Right kidney (tissue), 1 donor: ENCODE measurements at regions not wholly inside any gene's neighbourhood (a gene's known extent, or its start where the extent isn't known, plus 50 kb on each side); places are given as distances from the start of the nearest gene placed in this dataset.
"Not testable (repeated sequence)": the region's sequence is repeated elsewhere in the genome, so short reads cannot be mapped to it uniquely, and the experiment has no call there.

ENCODE experiments used
- DNase-seq: peaks from one replicate; pipeline ENCODE4 v3.0.0-alpha.2; 2016

DNA sequence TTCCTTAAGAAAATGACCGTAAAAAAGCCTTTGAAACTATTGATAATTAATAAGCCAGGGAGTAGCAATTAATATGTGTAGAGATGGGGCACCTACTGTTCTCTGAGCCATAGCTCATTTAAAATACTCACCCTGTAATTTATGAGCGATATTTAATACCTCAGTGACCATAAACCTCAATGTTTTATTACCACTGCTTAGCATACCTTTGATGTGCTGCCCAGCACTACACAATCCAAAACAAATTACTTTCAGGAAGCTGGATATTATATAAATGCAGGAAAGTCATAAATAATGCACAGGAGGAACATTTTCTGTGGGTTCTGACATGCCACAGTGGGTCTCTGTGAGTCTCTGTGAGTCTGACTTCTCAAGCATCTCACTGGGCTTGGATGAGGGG, 166.1 kb upstream of the RPL34 start:
- no peak for DNase-seq

DNA sequence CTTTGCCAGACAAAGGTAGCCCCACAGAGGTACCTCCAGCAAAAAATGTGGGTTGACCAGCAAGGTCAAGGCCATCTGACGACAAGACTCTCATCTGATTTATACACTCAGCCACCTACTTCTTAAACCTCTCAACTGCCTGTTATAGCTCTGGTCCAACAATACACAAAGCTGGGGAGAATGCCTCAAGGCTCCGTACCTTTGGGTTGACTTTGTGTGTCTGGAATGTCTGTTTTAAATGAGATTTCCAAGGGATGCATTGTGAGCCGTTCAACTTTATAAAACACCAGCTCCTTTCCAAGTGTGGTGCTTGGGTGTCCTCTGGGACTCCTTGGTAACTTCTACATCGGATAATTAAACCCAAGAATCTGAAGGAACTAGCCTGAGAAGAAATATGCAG, 167.0 kb upstream of the RPL34 start:
- no peak for DNase-seq

DNA sequence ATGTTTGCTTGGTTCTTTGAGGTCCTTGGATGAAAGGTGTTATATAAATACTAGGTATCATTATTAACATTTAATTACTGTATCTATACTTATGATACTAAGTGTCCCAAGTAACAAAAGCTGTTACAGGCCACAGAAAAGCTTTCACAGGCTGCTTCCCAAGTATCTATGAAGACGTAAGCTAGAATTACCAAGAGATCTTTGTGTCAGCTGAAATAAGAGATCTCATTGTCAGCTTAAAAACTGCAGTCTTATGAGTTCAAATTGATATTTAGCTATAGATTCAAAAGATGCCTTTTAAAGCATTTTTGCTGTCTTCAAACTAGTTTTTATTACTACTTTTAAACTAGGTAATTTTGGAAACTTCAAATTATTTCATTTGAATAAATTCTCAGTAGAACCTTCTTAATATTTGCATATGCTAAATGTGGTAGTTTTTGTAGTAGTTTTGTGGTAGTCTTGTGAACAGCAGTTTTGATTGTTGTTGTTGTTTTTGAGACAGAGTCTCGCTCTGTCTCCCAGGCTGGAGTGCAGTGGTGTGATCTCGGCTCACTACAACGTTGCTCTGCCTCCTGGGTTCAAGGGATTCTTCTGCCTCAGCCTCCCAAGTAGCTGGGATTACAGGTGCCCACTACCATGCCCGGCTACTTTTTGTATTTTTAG, 170.0 kb upstream of the RPL34 start:
- no peak for DNase-seq

DNA sequence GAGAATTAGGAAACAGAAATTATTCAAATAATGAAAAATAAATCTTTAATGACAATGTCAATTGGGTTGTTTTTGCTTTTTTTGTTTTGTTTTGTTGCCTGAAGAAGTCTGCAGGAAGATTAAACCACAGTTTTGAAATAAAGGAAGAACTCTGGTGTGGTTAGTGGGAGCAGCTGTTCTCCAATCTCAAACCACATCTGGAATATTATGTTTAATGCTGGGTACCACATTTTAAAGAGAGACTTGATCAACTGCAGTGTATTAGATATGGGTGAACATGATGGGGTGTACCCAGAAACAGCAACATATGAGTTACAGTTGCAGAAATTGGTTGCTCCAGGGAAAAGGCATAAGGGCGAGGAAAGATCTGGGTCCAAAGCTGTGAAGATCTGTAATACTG, 171.2 kb upstream of the RPL34 start:
- DNase-seq, result no peak

GRCh38 chr4:108446556-108446955, 173.8 kb upstream of the RPL34 start:
- no peak for DNase-seq

GRCh38 chr4:108445716-108446115, 174.7 kb upstream of the RPL34 start:
- DNase-seq, result no peak

DNA sequence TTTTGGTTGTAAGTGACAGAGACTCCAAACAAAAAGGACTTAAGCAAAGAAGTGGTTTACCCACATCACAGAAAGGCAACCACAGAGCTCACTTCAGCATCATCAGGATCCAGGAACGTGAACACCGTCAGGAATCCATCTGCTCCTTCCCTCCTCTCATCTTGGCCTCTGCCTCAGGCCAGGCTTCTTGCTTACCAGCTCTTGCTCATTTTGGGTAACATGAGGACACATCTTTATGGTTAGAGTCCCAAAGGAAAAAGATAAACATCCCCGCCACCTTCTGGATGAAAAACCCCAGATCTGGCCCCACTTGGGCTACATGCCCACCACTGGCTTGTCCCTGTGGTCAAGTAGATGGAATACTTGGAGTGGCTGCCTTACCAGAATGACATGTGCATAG, 176.8 kb upstream of the RPL34 start:
- DNase-seq, result no peak

GRCh38 chr4:108433832-108434231, 186.5 kb upstream of the RPL34 start:
- no peak for DNase-seq

DNA sequence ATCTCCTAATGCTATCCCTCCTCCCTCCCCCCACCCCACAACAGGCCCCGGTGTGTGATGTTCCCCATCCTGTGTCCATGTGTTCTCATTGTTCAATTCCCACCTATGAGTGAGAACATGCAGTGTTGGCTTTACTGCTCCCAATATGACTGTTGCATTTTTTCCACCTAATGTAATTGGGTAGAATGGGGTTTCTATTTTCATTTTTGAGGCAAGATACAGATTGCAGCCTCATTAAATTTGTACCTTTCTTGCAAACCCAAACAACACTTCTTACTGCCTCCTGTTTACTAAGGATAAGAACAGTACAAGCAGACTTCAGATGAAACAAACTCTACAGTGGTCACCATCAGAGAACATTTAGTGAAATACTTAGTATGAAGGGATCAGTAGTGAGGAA, 187.0 kb upstream of the RPL34 start:
- not testable (repeated sequence) for DNase-seq

DNA sequence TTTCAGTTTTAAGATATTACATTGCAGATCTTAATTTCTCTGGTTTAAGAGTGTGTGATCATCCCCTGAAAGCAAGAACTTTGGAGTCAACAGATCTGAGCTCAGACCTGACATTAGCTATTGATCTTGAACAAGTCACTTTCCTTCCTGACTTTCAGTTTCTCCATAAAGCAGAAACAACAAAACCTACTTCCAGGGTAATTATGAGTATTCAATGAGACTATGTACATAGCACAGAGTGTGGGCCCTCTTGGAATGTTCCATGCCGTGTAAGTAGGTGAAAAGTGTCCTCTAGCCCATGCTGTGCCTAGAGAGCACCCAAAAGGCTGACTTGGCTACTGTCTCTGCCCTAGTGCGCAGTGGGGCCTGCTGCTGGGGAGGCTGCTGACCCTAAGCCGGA, 188.0 kb upstream of the RPL34 start:
- no peak for DNase-seq

DNA sequence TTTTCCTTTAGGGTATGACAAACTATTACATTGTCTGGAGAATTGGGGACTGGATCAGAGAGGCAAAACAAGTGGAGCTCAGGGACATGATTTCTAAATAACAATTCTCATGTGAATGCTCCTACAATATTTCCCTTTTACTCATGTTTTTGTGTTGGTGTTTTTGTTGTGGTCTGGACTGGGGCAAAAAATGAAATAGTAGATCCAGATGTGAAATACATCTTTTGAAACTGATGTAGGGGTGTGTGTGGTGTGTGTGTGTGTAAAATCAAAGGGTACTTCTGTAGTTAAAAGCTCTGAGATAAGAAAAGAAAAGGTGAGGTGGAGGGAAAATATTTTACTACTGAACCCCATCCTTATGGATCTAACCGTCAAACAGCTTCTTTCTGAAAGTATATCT, 188.4 kb upstream of the RPL34 start:
- DNase-seq, result no peak

GRCh38 chr4:108430921-108431320, 189.5 kb upstream of the RPL34 start:
- DNase-seq, result no peak

DNA sequence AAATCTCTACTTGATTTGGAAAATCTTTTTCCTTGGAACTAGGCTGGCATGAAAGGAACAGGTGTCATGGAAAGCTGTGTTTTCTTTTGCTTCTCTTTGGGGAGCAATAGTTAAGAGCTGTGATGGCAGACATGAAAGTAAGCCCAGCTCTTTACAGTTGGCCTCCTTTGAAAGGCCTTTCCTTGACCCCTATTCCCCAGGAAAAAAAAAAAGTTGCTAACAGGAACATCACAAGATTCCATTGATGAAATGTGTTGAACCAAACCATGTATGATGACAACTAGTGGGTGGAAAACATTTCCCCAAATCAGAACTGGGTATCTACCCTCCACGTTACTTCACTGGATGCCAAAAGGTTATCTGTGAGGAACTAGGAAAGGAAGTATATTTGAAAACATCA, 190.7 kb upstream of the RPL34 start:
- no peak for DNase-seq

GRCh38 chr4:108428923-108429322, 191.5 kb upstream of the RPL34 start:
- DNase-seq, result no peak

DNA sequence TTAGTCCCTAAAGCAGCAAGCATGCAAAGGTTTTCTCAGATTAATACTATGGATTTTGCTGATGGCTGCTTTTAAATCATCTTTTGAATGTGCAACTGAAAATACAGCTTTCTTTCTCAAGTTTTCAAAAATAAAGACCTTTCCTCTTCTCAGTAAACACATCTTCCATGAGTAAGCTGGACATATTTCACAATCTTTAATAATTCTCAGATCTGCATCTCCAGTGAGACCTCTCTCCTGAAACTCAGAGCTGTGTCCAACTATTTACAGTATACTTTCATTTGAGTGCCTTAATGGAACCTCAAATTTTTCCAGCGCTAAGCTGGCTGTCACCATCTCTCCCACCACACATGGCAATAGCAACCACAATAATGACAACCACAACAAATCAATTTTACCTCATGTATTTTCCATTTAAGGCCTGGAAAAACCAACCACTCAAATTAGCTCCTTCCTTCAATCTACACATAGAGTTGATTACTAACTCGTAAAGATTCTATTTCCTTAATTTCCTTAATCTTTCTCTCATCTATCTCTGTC, 192.4 kb upstream of the RPL34 start:
- DNase-seq, result no peak

DNA sequence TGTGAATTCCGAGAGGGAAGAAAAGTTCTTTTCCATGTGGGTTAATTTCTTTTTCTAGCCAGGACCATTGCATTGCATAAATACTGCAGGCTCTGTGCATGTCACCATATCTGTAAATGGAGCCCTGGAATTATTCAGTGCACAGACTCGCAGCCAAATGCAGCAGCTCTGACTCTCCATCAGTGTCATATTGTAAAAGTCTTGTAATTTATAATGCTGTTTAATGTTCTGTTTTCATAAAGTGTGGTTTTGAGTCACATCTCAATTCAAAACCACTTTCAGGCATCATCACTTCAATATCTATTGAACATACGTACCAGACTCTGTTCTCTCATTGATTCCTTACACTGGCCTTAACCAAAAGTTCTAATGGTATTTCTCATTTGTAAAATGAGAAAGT, 193.9 kb upstream of the RPL34 start:
- DNase-seq, result no peak

GRCh38 chr4:108425988-108426387, 194.4 kb upstream of the RPL34 start:
- no peak for DNase-seq

DNA sequence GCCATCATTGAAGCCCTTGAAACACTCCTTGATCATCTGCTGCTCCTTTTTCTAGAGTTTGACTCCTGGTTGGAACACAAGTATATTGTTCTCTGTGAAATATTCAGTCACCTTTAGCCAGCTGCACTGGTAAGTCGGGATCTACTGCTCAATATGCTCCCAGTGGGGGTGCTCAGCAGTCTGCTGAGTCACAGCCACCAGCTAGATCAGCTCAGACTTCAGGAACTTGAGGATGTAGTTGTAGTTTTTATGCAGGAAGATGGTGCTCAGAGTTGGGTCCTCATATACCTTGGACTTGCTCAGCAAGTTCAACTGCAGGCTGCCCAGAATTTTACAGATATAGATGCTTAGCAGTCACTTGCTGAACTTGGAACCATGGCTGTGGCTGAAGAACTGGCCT, 202.5 kb upstream of the RPL34 start:
- no peak for DNase-seq

DNA sequence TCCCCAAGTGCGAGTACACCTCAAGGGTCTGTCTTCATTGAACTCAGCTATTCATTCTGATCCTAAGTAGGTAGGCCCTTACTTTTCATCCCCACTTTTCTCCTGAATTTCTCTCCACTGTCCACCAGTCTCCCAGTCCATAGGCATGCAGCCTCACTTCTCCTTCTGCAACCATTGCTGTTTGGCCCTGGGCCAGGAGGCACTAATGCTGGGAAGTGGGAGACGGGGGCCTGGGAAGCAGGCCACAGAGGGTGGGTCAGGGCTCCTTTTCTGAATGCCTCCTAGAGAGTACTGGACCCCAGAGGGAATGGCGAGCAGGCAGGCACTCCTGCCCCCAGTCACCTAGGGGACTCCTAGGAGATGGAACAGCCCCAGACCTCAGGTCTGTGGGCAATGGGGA, 203.5 kb upstream of the RPL34 start:
- DNase-seq, result no peak

DNA sequence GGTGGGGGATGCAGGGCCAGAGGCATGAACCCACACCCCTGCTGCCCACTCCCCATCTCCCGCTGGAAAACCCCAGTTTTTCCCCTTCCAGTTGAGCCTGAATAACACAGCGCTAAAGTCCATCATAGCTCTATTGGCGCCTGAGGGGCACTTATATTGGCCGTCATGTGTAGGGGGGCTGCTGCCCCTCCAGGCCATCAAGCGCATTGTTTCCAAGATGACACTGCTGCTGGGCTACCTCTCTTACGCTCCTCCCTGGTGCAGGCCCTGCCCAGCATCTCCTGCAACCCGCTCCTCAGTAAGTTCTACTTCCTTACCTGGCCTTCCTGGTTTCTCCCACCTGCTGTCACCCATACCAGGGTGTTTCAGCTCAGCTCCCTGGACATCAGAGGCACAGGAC, 205.0 kb upstream of the RPL34 start:
- DNase-seq, result no peak

- DNase-seq, result no peak
These were observed 208.5 kb upstream of the RPL34 start for GRCh38 chr4:108411836-108412235.

DNA sequence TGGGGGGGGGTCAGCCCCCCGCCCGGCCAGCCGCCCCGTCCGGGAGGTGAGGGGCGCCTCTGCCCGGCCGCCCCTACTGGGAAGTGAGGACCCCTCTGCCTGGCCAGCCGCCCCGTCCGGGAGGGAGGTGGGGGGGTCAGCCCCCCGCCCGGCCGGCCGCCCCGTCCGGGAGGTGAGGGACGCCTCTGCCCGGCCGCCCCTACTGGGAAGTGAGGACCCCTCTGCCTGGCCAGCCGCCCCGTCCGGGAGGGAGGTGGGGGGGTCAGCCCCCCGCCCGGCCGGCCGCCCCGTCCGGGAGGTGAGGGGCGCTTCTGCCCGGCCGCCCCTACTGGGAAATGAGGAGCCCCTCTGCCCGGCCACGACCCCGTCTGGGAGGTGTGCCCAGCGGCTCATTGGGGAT, 210.7 kb upstream of the RPL34 start:
- DNase-seq, result not testable (repeated sequence)

- DNase-seq, result no peak
These were observed 214.8 kb upstream of the RPL34 start for GRCh38 chr4:108405586-108405985.

- DNase-seq, result no peak
These were observed 220.1 kb upstream of the RPL34 start for GRCh38 chr4:108400309-108400708.
